ENCODE measurements at regions not wholly inside any gene's neighbourhood (a gene's known extent, or its start where the extent isn't known, plus 50 kb on each side); places are given as distances from the start of the nearest gene placed in this dataset.

GRCh38 chr5:52660621-52661020 lies 127.1 kb upstream of the ITGA1 start:
- TF ChIP-seq CTCF (IDR thresholded peaks at IDR 0.05; ENCODE audit: low read depth, low read length, poor library complexity, severe bottlenecking) = no peak
- TF ChIP-seq EZH2phosphoT487 (IDR thresholded peaks at IDR 0.05; ENCODE audit: borderline replicate concordance, low read length) = no peak

Measured in DOHH2 (cell line).